HEK293T (cell line): ENCODE measurements at regions not wholly inside any gene's neighbourhood (a gene's known extent, or its start where the extent isn't known, plus 50 kb on each side); places are given as distances from the start of the nearest gene placed in this dataset.

Experiments used
- CTCF ChIA-PET: fragments of 350-600 bp; formaldehyde crosslinking; extraction: SDS; loops from one replicate; lab custom pipeline; 2021; ENCODE audit warnings: antibody characterized with exemption, inconsistent platforms; lab: Yijun Ruan, JAX
- POLR2A ChIA-PET: fragments of 350-600 bp; formaldehyde crosslinking; extraction: SDS; loops from one replicate; lab custom pipeline; 2020; ENCODE audit warnings: antibody characterized with exemption, inconsistent platforms; lab: Yijun Ruan, JAX
- DNase-seq: peaks from one replicate; pipeline ENCODE4 v3.0.0; 2012; ENCODE audit warnings: mixed read lengths; ENCODE audit errors: extremely low spot score
- ARNT ChIP-seq: fragments of 450-650 bp; IDR thresholded peaks from 2 replicates; pipeline ENCODE4 v1.6.1; 2017; ENCODE audit warnings: mild to moderate bottlenecking
- BHLHE40 ChIP-seq: fragments of 450-650 bp; IDR thresholded peaks from 2 replicates; pipeline ENCODE4 v1.6.1; 2016; ENCODE audit warnings: mild to moderate bottlenecking, moderate library complexity, borderline replicate concordance
- CTBP1 ChIP-seq: fragments of 450-650 bp; IDR thresholded peaks from 2 replicates; pipeline ENCODE4 v1.6.1; 2016; ENCODE audit warnings: borderline replicate concordance
- ELF4 ChIP-seq: fragments of 450-650 bp; IDR thresholded peaks from 2 replicates; pipeline ENCODE4 v1.6.1; 2017; ENCODE audit warnings: antibody characterized with exemption
- FOXA1 ChIP-seq: fragments of 450-650 bp; IDR thresholded peaks from 2 replicates; pipeline ENCODE4 v1.6.1; 2016; ENCODE audit warnings: mild to moderate bottlenecking
- FOXK2 ChIP-seq: fragments of 450-650 bp; IDR thresholded peaks from 2 replicates; pipeline ENCODE4 v1.6.1; 2016; ENCODE audit warnings: mild to moderate bottlenecking
- FOXM1 ChIP-seq: fragments of 450-650 bp; IDR thresholded peaks from 2 replicates; pipeline ENCODE4 v1.6.1; 2017; ENCODE audit warnings: mild to moderate bottlenecking, borderline replicate concordance
- HDGF ChIP-seq: fragments of 450-650 bp; IDR thresholded peaks from 2 replicates; pipeline ENCODE4 v1.6.1; 2017; ENCODE audit warnings: antibody characterized with exemption, borderline replicate concordance
- L3MBTL2 ChIP-seq: fragments of 450-650 bp; conservative IDR thresholded peaks from 2 replicates; pipeline ENCODE4 v1.6.1; 2016; ENCODE audit warnings: mild to moderate bottlenecking
- LEF1 ChIP-seq: fragments of 450-650 bp; IDR thresholded peaks from 2 replicates; pipeline ENCODE4 v1.6.1; 2017; ENCODE audit warnings: mild to moderate bottlenecking, borderline replicate concordance
- NFRKB ChIP-seq: fragments of 450-650 bp; IDR thresholded peaks from 2 replicates; pipeline ENCODE4 v1.6.1; 2016; ENCODE audit warnings: mild to moderate bottlenecking, moderate library complexity
- SP1 ChIP-seq: fragments of 450-650 bp; IDR thresholded peaks from 2 replicates; pipeline ENCODE4 v1.6.1; 2017
- SUZ12 ChIP-seq: fragments of 450-650 bp; IDR thresholded peaks from 2 replicates; pipeline ENCODE4 v1.6.1; 2016; ENCODE audit warnings: mild to moderate bottlenecking
- TARDBP ChIP-seq: fragments of 450-650 bp; IDR thresholded peaks from 2 replicates; pipeline ENCODE4 v1.6.1; 2016
- ZNF384 ChIP-seq: fragments of 450-650 bp; IDR thresholded peaks from 2 replicates; pipeline ENCODE4 v1.6.1; 2016
- TF ChIP-seq, protein P1 (sequence below): fragments of 450-650 bp; IDR thresholded peaks from 2 replicates; pipeline ENCODE4 v1.6.1; 2016

DNA sequence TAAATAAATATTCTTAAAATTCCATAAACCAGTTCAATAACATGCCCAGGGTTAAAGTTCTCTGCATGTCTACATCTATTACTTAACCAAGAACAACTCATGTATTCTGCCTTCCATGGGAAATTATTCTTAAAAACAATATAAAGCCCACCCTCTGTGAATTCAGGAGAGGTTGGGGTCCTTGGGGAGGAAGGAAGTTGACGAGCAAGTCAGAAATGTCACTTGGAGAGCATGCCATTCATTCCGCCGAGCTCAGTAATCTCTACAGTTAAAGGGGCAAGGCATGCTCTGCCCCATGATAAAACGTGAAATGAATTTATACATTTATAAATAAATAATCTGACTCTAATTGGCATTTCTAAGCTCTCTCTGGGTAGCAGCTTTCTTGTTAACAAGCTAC is 405.1 kb downstream of the TOX3 start:
- ChIA-PET POLR2A (no interaction called here), CTCF (no interaction called here)
- TF ChIP-seq, protein P1, sequence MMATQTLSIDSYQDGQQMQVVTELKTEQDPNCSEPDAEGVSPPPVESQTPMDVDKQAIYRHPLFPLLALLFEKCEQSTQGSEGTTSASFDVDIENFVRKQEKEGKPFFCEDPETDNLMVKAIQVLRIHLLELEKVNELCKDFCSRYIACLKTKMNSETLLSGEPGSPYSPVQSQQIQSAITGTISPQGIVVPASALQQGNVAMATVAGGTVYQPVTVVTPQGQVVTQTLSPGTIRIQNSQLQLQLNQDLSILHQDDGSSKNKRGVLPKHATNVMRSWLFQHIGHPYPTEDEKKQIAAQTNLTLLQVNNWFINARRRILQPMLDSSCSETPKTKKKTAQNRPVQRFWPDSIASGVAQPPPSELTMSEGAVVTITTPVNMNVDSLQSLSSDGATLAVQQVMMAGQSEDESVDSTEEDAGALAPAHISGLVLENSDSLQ, result no peak
- TF ChIP-seq SUZ12, result no peak
- no peak for TF ChIP-seq BHLHE40
- no peak for TF ChIP-seq HDGF
- no peak for TF ChIP-seq FOXM1
- TF ChIP-seq CTBP1, result no peak
- no peak for TF ChIP-seq FOXK2
- TF ChIP-seq L3MBTL2, result no peak
- TF ChIP-seq ZNF384, result no peak
- TF ChIP-seq FOXA1, result no peak
- no peak for TF ChIP-seq LEF1
- no peak for DNase-seq

DNA sequence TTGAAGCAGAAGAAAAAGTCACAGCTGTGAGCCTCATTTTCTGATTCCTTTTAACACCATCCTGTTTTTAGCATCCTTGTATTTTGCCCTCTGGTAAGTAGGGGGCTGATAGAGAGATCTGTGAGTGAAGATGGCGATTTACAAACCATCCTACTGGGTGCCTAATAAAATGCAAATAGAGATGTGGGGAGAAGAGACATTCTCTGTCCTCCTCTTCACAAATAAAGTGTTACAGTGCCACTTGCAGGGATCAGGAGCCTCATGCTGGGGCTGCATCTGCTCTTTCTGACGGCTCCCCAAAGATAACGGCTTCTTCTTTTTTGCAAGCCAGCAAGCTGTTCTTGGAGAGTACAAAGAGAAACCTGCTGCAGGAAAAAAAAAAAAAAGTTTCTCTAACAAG is 418.6 kb downstream of the TOX3 start:
- DNase-seq, result no peak
- ChIA-PET POLR2A (no interaction called here), CTCF (no interaction called here)
- TF ChIP-seq FOXM1, result no peak
- TF ChIP-seq FOXA1, result no peak
- TF ChIP-seq SP1, result no peak
- TF ChIP-seq ELF4, result no peak
- TF ChIP-seq BHLHE40, result no peak
- no peak for TF ChIP-seq CTBP1
- no peak for TF ChIP-seq NFRKB
- TF ChIP-seq, protein P1, result no peak
- no peak for TF ChIP-seq LEF1
- no peak for TF ChIP-seq ARNT
- TF ChIP-seq TARDBP, result no peak
- no peak for TF ChIP-seq FOXK2
- TF ChIP-seq HDGF, result no peak
- TF ChIP-seq SUZ12, result no peak
- no peak for TF ChIP-seq L3MBTL2
- TF ChIP-seq ZNF384, result no peak

DNA sequence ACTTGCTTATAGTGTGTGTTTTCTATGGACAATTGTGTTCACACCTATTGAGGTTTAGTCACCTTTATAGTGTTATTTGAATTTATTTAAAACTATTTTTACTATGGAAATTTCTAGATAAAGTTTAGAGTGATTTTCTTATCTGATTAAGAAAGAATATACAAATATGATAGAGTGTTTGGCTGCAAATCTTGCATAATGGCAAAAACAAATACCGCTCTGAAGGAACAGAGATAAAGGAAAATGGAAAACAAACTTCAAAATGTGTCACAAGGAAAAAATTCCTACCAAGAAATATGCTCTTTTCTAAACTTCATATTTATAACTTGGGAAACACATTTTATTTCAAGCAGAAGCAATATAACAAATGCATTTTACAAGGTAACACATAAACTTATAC is 423.1 kb downstream of the TOX3 start:
- TF ChIP-seq TARDBP (no peak), FOXA1 (no peak), ELF4 (no peak), ZNF384 (no peak), BHLHE40 (no peak), SUZ12 (no peak), LEF1 (no peak), HDGF (no peak)
- CTCF ChIA-PET, result no interaction called here
- POLR2A ChIA-PET, result no interaction called here
- no peak for DNase-seq

DNA sequence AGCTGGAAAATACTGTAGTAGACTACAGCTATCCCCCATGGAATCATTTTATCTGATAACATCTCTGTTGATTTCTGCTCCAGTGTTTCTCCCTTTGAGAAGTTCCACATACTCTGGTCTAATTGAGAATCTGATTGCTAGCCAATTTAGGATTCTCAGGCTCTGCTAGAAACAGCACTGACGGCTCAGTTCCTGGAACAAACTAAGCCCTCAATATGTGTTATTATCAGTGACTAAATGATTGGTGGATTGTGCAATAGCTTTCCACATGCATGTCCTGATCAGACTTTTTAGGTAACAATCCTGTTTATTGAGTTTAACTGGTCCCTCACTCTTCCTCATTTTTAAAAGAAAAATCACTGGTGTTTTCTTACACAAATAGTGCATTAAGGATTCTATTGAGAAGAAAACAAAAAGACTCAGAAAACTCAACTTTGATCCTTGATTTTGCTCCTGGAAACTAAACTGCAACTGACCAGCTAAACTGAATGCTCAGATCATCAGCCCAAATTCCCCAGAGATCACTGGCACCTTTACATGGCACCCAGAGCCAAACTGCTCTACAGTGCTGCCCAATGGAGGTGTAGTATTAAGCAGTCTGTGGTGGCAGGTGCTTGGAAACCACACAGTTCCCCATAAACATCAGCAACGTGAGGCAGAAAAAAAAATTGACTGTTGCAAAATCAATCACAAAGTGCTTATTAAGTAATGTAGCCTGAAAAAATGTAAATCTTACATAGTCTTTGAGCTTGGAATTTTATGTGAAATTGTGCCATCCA is 423.7 kb downstream of the TOX3 start:
- DNase-seq, result no peak
- CTCF ChIA-PET, result no interaction called here
- no peak for TF ChIP-seq CTBP1
- no peak for TF ChIP-seq TARDBP
- TF ChIP-seq FOXA1, result no peak
- no peak for TF ChIP-seq SUZ12
- no peak for TF ChIP-seq FOXM1
- POLR2A ChIA-PET, result no interaction called here

DNA sequence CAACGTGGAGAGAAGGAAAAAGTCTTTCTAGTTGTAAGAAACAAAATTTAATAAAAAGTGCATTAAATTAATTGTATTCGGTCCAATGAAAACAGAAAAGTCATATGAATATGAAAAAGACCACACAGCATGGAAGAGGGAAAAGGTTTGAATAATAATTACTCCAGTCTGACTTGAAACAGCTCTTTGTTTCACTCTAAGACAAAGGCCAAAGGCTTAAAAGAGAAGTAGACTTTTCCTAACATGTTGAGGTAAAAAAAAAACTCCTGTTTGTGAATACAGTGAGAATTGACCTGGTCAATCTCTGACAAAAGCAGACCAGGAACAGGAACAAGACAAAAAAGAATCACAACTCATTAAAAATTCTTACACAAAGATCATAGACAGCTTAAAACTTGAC is 429.8 kb downstream of the TOX3 start:
- POLR2A ChIA-PET, result no interaction called here
- no peak for DNase-seq
- TF ChIP-seq ZNF384 (no peak), FOXK2 (no peak), BHLHE40 (no peak), ARNT (no peak), CTBP1 (no peak), FOXM1 (no peak)
- CTCF ChIA-PET, result no interaction called here

DNA sequence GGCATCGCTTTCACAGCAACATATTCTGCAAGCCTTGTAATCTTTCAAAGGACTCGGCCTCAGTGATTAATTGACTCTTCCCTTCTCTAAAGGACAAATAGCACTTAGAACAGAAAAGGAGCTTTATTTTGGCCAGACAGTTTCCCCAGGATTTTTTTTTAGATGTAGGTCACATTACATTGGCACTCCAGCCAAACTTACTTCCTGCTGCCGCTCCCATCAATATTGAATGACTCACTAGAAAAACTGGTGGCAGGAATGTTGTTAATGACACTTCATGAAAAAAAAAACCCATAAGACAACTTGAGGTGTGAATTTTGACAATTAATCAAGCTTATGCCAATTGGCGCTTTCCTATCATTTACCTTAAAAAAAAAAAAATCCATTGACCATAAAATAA is 432.6 kb downstream of the TOX3 start:
- TF ChIP-seq L3MBTL2 (no peak), ELF4 (no peak), SUZ12 (no peak), TARDBP (no peak), NFRKB (no peak), ZNF384 (no peak), BHLHE40 (no peak), FOXK2 (no peak), LEF1 (no peak), ARNT (no peak), CTBP1 (no peak), HDGF (no peak), FOXM1 (no peak), FOXA1 (no peak), SP1 (no peak)
- TF ChIP-seq, protein P1, result no peak
- no peak for DNase-seq
- ChIA-PET CTCF (no interaction called here), POLR2A (interaction anchor here (0.9 kb wide), 1 partner anchor 1061 kb away, joined by 3 read pairs; no protein-coding TSS in a partner anchor)
